ENCODE measurements at regions not wholly inside any gene's neighbourhood (a gene's known extent, or its start where the extent isn't known, plus 50 kb on each side); places are given as distances from the start of the nearest gene placed in this dataset.
"Not testable (repeated sequence)": the region's sequence is repeated elsewhere in the genome, so short reads cannot be mapped to it uniquely, and the experiment has no call there.

DNA sequence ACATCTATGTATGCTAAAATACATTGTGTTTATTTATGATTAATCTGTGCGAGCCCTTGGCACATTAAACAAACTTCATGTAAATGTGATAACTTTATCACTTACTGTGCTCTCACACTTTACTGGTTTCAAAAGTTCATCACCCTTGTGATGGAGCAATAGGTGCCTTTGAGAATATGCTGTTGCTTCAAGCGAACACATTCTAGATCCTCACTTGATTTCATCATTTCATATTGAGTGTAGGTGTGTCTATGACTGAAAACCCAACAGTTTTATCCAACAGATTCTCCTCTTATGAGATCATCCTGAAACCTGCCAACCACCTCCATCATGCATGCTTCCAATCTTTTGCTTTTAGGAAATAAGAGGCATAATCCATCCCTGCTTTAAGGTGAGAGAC, 854.4 kb downstream of the TMEM121 start (continued):
- no peak for TF ChIP-seq FOXA2 (IDR thresholded peaks at IDR 0.05)
- TF ChIP-seq, protein P1, sequence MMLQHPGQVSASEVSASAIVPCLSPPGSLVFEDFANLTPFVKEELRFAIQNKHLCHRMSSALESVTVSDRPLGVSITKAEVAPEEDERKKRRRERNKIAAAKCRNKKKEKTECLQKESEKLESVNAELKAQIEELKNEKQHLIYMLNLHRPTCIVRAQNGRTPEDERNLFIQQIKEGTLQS (IDR thresholded peaks at IDR 0.05), result no peak
- no peak for TF ChIP-seq ZBTB33 (IDR thresholded peaks at IDR 0.05)
- TF ChIP-seq RXRA (IDR thresholded peaks at IDR 0.05), result no peak
- TF ChIP-seq FOXA1 (IDR thresholded peaks at IDR 0.05), result no peak
- no peak for TF ChIP-seq RAD21 (IDR thresholded peaks at IDR 0.05)

GRCh38 chr14:106389186-106389585, 862.8 kb downstream of the TMEM121 start:
- 63% methylated on average over 9 of the region's 9 CpGs for WGBS

DNA sequence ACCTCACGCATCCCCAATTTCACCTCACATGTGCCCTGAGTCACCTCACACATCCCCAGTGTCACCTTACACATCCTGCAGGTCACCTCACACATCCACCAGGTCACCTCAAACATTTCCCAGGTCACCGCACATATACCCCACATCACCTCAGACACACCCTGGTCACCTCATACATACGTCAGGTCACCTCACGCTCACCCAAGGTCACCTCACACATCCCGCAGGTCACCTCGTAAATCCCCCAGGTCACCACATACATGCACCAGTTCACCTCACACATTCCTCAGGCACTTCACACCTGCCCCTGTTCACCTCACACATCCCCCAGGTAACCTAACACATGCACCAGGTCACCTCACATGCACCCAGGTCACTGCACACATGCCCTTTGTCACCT, 864.0 kb downstream of the TMEM121 start:
- Histone ChIP-seq H3K4me3 (ENCODE audit: low read depth in 1 of 3, low read length in 3 of 3) (no peak overlapping the region), H3K9ac (ENCODE audit: low read depth in 1 of 2, low read length in 2 of 2) (no peak overlapping the region), H3K36me3 (ENCODE audit: control insufficient read depth in 4 of 4, insufficient read depth in 3 of 4, low read depth in 1 of 4, low read length in 3 of 4) (no peaks in the 10 kb centered on the region), H3K9me3 (ENCODE audit: control insufficient read depth in 4 of 4, low read length in 3 of 4) (no peaks in the 10 kb centered on the region), H3K27me3 (ENCODE audit: control insufficient read depth in 4 of 4, insufficient read depth in 4 of 4, low read length in 3 of 4) (peaks cover 0 to 9% (median under 1%) of the 10 kb centered on the region in 4 donors), H3K27ac (ENCODE audit: low read depth in 1 of 2, low read length in 2 of 2) (no peak overlapping the region), H3K4me1 (ENCODE audit: control insufficient read depth in 4 of 4, insufficient read depth in 4 of 4, low read length in 3 of 4) (no peaks in the 10 kb centered on the region)
- no peak for DNase-seq (ENCODE audit: low spot score)
- TF ChIP-seq RAD21 (IDR thresholded peaks at IDR 0.05), result no peak
- no peak for TF ChIP-seq HNF4G (IDR thresholded peaks at IDR 0.05)
- no peak for TF ChIP-seq GABPA (IDR thresholded peaks at IDR 0.05 in 1 of 2, conservative IDR thresholded peaks at IDR 0.05 in 1 of 2)
- no peak for TF ChIP-seq SP1 (IDR thresholded peaks at IDR 0.05)
- TF ChIP-seq MAX (IDR thresholded peaks at IDR 0.05), result no peak
- no peak for TF ChIP-seq RXRA (IDR thresholded peaks at IDR 0.05)
- no peak for TF ChIP-seq YY1 (IDR thresholded peaks at IDR 0.05)
- TF ChIP-seq HNF4A (conservative IDR thresholded peaks at IDR 0.05), result no peak
- no peak for TF ChIP-seq JUND (IDR thresholded peaks at IDR 0.05)
- 82% methylated on average over 6 of the region's 6 CpGs for WGBS

More at GRCh38 chr14:106389186-106389585, 862.8 kb downstream of the TMEM121 start:
- H3K36me3 ChIP-seq (ENCODE audit: control insufficient read depth in 4 of 4, insufficient read depth in 3 of 4, low read depth in 1 of 4, low read length in 3 of 4); H3K27ac ChIP-seq (ENCODE audit: low read depth in 1 of 2, low read length in 2 of 2); H3K9me3 ChIP-seq (ENCODE audit: control insufficient read depth in 4 of 4, low read length in 3 of 4); H3K4me3 ChIP-seq (ENCODE audit: low read depth in 1 of 3, low read length in 3 of 3); H3K9ac ChIP-seq (ENCODE audit: low read depth in 1 of 2, low read length in 2 of 2); DNase-seq (ENCODE audit: low spot score); H3K27me3 ChIP-seq (ENCODE audit: control insufficient read depth in 4 of 4, insufficient read depth in 4 of 4, low read length in 3 of 4); H3K4me1 ChIP-seq (ENCODE audit: control insufficient read depth in 4 of 4, insufficient read depth in 4 of 4, low read length in 3 of 4): not testable (repeated sequence)

DNA sequence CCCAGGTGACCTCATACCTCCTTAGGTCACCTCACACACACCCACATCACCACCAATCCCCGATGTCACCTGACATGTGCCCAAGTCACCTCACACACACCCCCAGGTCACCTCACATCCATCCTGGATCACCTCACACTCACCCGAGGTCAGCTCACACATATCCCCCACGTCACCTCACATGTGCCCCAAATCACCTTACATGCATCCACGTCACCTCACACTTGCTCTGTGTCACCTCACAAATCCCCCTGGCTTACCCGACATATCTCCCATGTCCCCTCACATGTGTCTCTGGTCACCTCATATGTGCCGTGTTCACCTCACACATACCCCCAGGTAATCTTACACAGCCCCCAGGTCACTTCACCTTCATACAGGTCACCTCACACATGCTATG, 864.6 kb downstream of the TMEM121 start:
- Histone ChIP-seq H3K4me3 (ENCODE audit: low read depth in 1 of 3, low read length in 3 of 3) (no peak overlapping the region), H3K4me1 (ENCODE audit: control insufficient read depth in 4 of 4, insufficient read depth in 4 of 4, low read length in 3 of 4) (no peaks in the 10 kb centered on the region), H3K27ac (ENCODE audit: low read depth in 1 of 2, low read length in 2 of 2) (no peak overlapping the region), H3K27me3 (ENCODE audit: control insufficient read depth in 4 of 4, insufficient read depth in 4 of 4, low read length in 3 of 4) (peaks cover 0 to 9% (median under 1%) of the 10 kb centered on the region in 4 donors), H3K36me3 (ENCODE audit: control insufficient read depth in 4 of 4, insufficient read depth in 3 of 4, low read depth in 1 of 4, low read length in 3 of 4) (no peaks in the 10 kb centered on the region), H3K9me3 (ENCODE audit: control insufficient read depth in 4 of 4, low read length in 3 of 4) (no peaks in the 10 kb centered on the region), H3K9ac (ENCODE audit: low read depth in 1 of 2, low read length in 2 of 2) (no peak overlapping the region)
- no peak for DNase-seq (ENCODE audit: low spot score)
- 61% methylated on average over 6 of the region's 6 CpGs for WGBS
- no peak for TF ChIP-seq MAX (IDR thresholded peaks at IDR 0.05)
- TF ChIP-seq TAF1 (conservative IDR thresholded peaks at IDR 0.05), result no peak
- no peak for TF ChIP-seq FOXA2 (IDR thresholded peaks at IDR 0.05)
- no peak for TF ChIP-seq FOXA1 (IDR thresholded peaks at IDR 0.05)
- no peak for TF ChIP-seq HNF4G (IDR thresholded peaks at IDR 0.05)
- TF ChIP-seq CTCF (IDR thresholded peaks at IDR 0.05; ENCODE audit: low read depth, low read length, missing input control), result no peak
- no peak for TF ChIP-seq EGR1 (IDR thresholded peaks at IDR 0.05; ENCODE audit: low read depth in 2 of 2)
- TF ChIP-seq YY1 (IDR thresholded peaks at IDR 0.05), result no peak
- no peak for TF ChIP-seq RXRA (IDR thresholded peaks at IDR 0.05)
- TF ChIP-seq JUND (IDR thresholded peaks at IDR 0.05), result no peak
- no peak for TF ChIP-seq NR2F2 (IDR thresholded peaks at IDR 0.05)
- TF ChIP-seq RAD21 (IDR thresholded peaks at IDR 0.05), result no peak
- TF ChIP-seq REST (IDR thresholded peaks at IDR 0.05), result no peak
- no peak for TF ChIP-seq SP1 (IDR thresholded peaks at IDR 0.05)
